ENCODE measurements at regions not wholly inside any gene's neighbourhood (a gene's known extent, or its start where the extent isn't known, plus 50 kb on each side); places are given as distances from the start of the nearest gene placed in this dataset.

DNA sequence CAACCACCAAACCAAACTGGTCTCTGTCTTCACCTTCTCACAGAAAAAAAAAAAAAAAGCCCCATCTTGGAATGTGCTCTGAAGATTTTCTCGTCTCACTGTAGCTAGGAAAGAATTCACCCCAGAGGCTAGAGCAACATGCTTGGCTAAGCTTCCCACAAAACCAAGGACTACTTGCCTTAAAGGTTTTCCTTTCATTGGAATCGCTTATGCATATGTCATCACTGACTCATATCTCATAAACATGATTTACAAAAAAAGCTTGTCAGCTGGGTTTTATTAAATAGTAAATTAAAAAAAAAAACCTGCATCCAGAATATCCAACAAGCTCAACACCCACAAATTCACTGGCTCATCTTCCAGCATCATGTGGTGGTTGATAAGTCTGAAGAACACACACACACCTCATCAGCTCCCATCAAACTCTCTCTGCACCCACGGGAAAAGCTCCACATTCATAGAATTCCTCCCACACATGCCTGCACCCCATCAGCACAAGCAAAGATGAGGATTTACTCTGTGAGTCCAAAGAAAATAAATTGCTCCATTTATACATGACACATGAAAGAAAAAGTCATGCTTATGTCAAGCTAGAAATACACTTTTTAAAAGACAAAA is 182.0 kb upstream of the TRIB2 start:
- TF ChIP-seq POLR2AphosphoS5 (IDR thresholded peaks at IDR 0.05): peak in 3 of 4 donors; percentile 58 to 60 (median 59)
- TF ChIP-seq, protein P1, sequence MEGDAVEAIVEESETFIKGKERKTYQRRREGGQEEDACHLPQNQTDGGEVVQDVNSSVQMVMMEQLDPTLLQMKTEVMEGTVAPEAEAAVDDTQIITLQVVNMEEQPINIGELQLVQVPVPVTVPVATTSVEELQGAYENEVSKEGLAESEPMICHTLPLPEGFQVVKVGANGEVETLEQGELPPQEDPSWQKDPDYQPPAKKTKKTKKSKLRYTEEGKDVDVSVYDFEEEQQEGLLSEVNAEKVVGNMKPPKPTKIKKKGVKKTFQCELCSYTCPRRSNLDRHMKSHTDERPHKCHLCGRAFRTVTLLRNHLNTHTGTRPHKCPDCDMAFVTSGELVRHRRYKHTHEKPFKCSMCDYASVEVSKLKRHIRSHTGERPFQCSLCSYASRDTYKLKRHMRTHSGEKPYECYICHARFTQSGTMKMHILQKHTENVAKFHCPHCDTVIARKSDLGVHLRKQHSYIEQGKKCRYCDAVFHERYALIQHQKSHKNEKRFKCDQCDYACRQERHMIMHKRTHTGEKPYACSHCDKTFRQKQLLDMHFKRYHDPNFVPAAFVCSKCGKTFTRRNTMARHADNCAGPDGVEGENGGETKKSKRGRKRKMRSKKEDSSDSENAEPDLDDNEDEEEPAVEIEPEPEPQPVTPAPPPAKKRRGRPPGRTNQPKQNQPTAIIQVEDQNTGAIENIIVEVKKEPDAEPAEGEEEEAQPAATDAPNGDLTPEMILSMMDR (IDR thresholded peaks at IDR 0.05): no peak
